Psoas muscle (tissue), 7 donors: ENCODE measurements at regions not wholly inside any gene's neighbourhood (a gene's known extent, or its start where the extent isn't known, plus 50 kb on each side); places are given as distances from the start of the nearest gene placed in this dataset.

ENCODE experiments used
- ATAC-seq, 4 donors: fragments of 200-7000 bp; cut with Tn5 transposase; one replicate each; pipeline ENCODE4 v1.9.1; 2020; ENCODE audit warnings: moderate library complexity in 3 of 4, mild to moderate bottlenecking in 2 of 4
- DNase-seq, 2 donors: peaks; one replicate each; pipeline ENCODE4 v3.0.0-alpha.2; 2020
- H3K27ac ChIP-seq: fragments of 200-600 bp; one replicate; pipeline ENCODE4 v1.8.0; 2022
- H3K27me3 ChIP-seq, 3 donors: fragments of 200-600 bp in 1 of 3; one replicate each; pipeline versions ENCODE4 v1.6.1 to v1.8.0; 2013 to 2022; ENCODE audit warnings: low read length in 2 of 3, mild to moderate bottlenecking in 2 of 3, moderate library complexity in 1 of 3; ENCODE audit not compliant: insufficient read depth in 3 of 3
- H3K36me3 ChIP-seq, 2 donors: fragments of 200-600 bp in 1 of 2; one replicate each; pipeline versions ENCODE4 v1.6.1 to v1.8.0; 2013 to 2022; ENCODE audit warnings: low read depth in 1 of 2, mild to moderate bottlenecking in 1 of 2, moderate library complexity in 1 of 2; ENCODE audit not compliant: insufficient read depth in 1 of 2
- H3K4me1 ChIP-seq: fragments of 200-600 bp; one replicate; pipeline ENCODE4 v1.8.0; 2022
- H3K4me3 ChIP-seq: fragments of 200-600 bp; one replicate; pipeline ENCODE4 v1.8.0; 2022; ENCODE audit warnings: mild to moderate bottlenecking
- H3K9me3 ChIP-seq: fragments of 200-600 bp; one replicate; pipeline ENCODE4 v1.8.0; 2022
- WGBS, 3 donors: extraction: QIAGEN DNeasy Blood & Tissue Kit; methylation state at CpG; one replicate each; pipeline versions ENCODE4 v1.1.6 to v1.1.7; 2013; 5-methylcytosine and 5-hydroxymethylcytosine counted together
- intact Hi-C, 2 donors: fragments of 100-400 bp; cut with DNase I; formaldehyde crosslinking; loops; one replicate each; pipeline versions ENCODE4 v1.11.0 to v1.14.2; 2022
- TF ChIP-seq, protein P1 (sequence below): fragments of 200-600 bp; IDR thresholded peaks from one replicate; pipeline ENCODE4 v1.8.0; 2022; ENCODE audit warnings: antibody characterized with exemption
- donor health status: healthy with polysubstance abuse.
- donor health status: DM: no; HTN: no; CAD: no; lungs with moderate emphysema.
- donor health status: Bipolar disorder and iron deficiency.
- donor health status: healthy.
- donor health status: DM: yes; HTN: yes; CAD: no.
- donor health status: DM: no; HTN: no; CAD: no.
- donor health status: DM: yes; HTN: yes; CAD: no.

GRCh38 chr16:64185954-64186353 lies 935.9 kb downstream of the CDH11 start:
- Histone ChIP-seq H3K27me3 (no peaks in the 10 kb centered on the region), H3K36me3 (no peaks in the 10 kb centered on the region), H3K4me3 (no peak overlapping the region), H3K9me3 (no peaks in the 10 kb centered on the region), H3K27ac (no peak overlapping the region), H3K4me1 (no peaks in the 10 kb centered on the region)
- ATAC-seq (no peak), DNase-seq (no peak)
- intact Hi-C loops, result no loop called here
- WGBS, 3 donors, result 78 to 81% (median 79%) methylated on average over 3 of the region's 3 CpGs
- TF ChIP-seq, protein P1, sequence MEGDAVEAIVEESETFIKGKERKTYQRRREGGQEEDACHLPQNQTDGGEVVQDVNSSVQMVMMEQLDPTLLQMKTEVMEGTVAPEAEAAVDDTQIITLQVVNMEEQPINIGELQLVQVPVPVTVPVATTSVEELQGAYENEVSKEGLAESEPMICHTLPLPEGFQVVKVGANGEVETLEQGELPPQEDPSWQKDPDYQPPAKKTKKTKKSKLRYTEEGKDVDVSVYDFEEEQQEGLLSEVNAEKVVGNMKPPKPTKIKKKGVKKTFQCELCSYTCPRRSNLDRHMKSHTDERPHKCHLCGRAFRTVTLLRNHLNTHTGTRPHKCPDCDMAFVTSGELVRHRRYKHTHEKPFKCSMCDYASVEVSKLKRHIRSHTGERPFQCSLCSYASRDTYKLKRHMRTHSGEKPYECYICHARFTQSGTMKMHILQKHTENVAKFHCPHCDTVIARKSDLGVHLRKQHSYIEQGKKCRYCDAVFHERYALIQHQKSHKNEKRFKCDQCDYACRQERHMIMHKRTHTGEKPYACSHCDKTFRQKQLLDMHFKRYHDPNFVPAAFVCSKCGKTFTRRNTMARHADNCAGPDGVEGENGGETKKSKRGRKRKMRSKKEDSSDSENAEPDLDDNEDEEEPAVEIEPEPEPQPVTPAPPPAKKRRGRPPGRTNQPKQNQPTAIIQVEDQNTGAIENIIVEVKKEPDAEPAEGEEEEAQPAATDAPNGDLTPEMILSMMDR, result no peak

DNA sequence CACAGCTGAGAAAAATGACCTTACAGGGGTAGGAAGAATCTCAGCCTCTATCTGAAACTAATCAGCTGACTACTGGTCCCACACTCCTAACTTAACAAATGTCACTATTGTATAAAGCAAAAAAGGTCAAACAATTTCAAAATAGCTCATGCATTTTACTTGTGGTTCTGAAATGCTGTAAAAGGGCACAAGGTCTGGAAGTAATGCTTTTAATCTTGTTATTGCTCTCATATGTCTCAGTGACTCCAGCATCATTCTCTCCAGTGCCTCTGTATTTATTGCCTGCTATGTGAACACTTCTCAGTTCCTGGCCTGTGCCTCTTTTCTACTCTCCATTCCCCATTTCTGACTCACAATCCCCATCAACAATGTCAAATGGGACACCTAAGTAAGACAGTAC lies 937.7 kb downstream of the CDH11 start:
- Histone ChIP-seq H3K27ac (no peak overlapping the region), H3K9me3 (no peaks in the 10 kb centered on the region), H3K27me3 (no peaks in the 10 kb centered on the region), H3K4me3 (no peak overlapping the region), H3K4me1 (no peaks in the 10 kb centered on the region), H3K36me3 (no peaks in the 10 kb centered on the region)
- intact Hi-C loops, result no loop called here
- TF ChIP-seq, protein P1, result no peak
- DNase-seq, result no peak
- ATAC-seq, result no peak

DNA sequence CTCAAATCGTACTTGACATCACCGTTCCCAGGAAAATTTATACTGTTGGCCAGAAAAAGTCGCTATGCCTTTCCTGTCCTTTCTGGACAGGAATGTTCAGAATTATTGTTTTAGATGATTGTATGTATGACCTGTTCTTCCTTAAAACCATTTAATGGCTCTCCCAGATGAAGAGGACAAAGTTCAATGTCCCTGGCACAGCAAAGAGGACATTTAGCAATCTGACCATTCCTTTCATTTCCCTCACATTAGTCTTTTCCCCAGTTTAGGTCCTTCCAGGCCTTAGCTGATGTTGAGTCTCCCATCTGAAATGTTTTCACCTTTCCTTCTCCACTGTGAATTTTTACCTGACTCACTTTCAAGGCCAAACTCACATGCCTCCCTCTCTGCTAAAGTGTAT lies 938.9 kb downstream of the CDH11 start:
- WGBS, 3 donors, result 72 to 80% (median 79%) methylated on average over 3 of the region's 3 CpGs
- intact Hi-C loops, result no loop called here

DNA sequence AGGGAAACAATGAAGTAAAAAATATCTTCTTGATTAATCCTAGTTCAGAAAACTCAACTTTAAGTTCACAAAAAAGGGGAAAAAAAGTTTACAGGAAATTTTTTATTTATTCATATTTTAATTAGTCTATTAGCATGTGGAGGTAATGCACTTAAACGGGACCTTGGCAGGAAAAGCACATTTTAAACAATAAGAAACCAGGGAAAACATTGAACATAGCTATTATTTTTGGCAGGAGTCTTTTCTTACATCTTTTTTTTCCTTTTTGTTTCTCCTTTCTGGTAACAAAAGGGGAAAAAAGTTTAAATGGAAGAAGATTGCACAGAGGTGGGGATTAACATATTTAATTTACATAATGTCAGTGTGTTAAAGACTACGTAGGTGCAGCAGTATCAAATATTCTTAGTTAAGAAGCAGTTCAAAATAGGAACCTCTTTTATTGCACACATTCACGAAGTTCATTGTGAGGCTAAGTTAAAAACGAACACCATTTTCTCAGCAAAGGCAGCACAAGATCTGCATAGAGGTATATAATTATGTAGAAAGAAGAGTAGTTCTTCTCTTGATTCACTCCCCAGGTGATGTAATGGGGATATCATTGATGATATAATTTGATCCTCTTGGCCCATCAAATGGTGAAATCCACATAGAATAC lies 940.5 kb downstream of the CDH11 start:
- Histone ChIP-seq H3K4me3 (no peak overlapping the region), H3K36me3 (no peaks in the 10 kb centered on the region), H3K27me3 (no peaks in the 10 kb centered on the region), H3K9me3 (peaks cover 6% of the 10 kb centered on the region), H3K27ac (no peak overlapping the region), H3K4me1 (no peaks in the 10 kb centered on the region)
- TF ChIP-seq, protein P1, result no peak
- intact Hi-C loops, result no loop called here
- DNase-seq (no peak), ATAC-seq (no peak)
- WGBS, 3 donors, result 64 to 71% (median 70%) methylated on average over 4 of the region's 4 CpGs

More for the DNA sequence above, 938.9 kb downstream of the CDH11 start:
- Histone ChIP-seq H3K27ac (no peak overlapping the region), H3K36me3 (no peaks in the 10 kb centered on the region), H3K4me1 (no peaks in the 10 kb centered on the region), H3K4me3 (no peak overlapping the region), H3K27me3 (no peaks in the 10 kb centered on the region), H3K9me3 (peaks cover 6% of the 10 kb centered on the region)
- ATAC-seq (no peak), DNase-seq (no peak)
- TF ChIP-seq, protein P1, result no peak
